ENCODE measurements at regions not wholly inside any gene's neighbourhood (a gene's known extent, or its start where the extent isn't known, plus 50 kb on each side); places are given as distances from the start of the nearest gene placed in this dataset.
A peak's percentile ranks its signal among the peaks of the same experiment; 100 is the strongest.

DNA sequence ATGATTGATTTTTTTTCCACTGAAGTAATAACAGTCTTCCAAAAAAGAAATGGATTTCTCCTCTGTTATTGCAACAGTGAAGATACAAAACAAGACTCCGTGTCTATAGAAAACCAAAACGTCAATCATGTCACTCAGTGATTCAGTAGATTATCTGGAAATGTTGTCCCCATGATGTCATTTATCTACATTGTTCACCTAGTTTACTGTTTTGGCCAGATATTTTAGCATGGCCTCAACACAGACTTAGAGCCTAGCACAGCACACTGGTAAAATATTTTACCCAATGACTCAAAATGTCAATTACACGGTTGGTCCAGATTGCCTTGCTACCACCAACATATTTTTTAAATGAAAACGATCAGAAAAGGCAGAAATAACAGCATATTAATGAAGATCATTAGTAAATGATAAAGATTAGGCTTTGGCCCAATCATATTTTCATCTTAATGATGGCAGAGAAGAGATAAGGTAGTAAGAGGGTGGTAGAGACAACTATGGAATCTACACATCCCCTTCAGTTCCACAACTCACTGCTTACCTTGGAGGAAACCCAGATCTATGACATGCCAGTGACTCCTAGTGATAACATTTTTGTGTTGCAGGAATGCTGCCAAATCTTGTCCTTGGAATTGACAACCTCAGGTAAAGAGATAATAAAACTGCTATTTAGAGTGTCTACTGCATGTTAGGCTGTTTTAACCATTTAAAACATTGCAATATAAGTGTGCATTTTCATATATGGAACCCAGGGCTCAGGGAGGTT lies 347.7 kb upstream of the ARPP21 start:
- Histone ChIP-seq H3K4me2 (ENCODE audit: low read length) (no peak overlapping the region), H2AFZ (ENCODE audit: low read depth, low read length) (no peak overlapping the region), H3K27me3 (ENCODE audit: insufficient read depth, low read depth, low read length) (no peaks in the 10 kb centered on the region), H3K79me2 (replicated peaks; ENCODE audit: insufficient read depth, low read length) (no peaks in the 10 kb centered on the region), H3K9me2 (ENCODE audit: insufficient read depth, low read length) (no peaks in the 10 kb centered on the region), H3K9me3 (ENCODE audit: low read length) (no peaks in the 10 kb centered on the region), H3K27ac (ENCODE audit: low read length) (no peak overlapping the region), H3K9ac (ENCODE audit: low read length) (no peak overlapping the region), H3K4me3 (ENCODE audit: low read length) (no peak overlapping the region), H4K20me1 (ENCODE audit: insufficient read depth) (no peaks in the 10 kb centered on the region), H3F3A (ENCODE audit: insufficient read depth, low read length, poor library complexity, severe bottlenecking) (no peaks in the 10 kb centered on the region), H3K36me3 (ENCODE audit: insufficient read depth, low read length) (no peaks in the 10 kb centered on the region)
- TF ChIP-seq SMC3 (conservative IDR thresholded peaks at IDR 0.05; ENCODE audit: poor library complexity) (peak; percentile 72), RAD21 (conservative IDR thresholded peaks at IDR 0.05) (peak; percentile 75), EP300 (conservative IDR thresholded peaks at IDR 0.05; ENCODE audit: poor library complexity, severe bottlenecking) (no peak), REST (IDR thresholded peaks at IDR 0.05; ENCODE audit: borderline replicate concordance) (no peak)
- TF ChIP-seq, protein P1, sequence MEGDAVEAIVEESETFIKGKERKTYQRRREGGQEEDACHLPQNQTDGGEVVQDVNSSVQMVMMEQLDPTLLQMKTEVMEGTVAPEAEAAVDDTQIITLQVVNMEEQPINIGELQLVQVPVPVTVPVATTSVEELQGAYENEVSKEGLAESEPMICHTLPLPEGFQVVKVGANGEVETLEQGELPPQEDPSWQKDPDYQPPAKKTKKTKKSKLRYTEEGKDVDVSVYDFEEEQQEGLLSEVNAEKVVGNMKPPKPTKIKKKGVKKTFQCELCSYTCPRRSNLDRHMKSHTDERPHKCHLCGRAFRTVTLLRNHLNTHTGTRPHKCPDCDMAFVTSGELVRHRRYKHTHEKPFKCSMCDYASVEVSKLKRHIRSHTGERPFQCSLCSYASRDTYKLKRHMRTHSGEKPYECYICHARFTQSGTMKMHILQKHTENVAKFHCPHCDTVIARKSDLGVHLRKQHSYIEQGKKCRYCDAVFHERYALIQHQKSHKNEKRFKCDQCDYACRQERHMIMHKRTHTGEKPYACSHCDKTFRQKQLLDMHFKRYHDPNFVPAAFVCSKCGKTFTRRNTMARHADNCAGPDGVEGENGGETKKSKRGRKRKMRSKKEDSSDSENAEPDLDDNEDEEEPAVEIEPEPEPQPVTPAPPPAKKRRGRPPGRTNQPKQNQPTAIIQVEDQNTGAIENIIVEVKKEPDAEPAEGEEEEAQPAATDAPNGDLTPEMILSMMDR (IDR thresholded peaks at IDR 0.05; ENCODE audit: poor library complexity, severe bottlenecking): peak; percentile 66

DNA sequence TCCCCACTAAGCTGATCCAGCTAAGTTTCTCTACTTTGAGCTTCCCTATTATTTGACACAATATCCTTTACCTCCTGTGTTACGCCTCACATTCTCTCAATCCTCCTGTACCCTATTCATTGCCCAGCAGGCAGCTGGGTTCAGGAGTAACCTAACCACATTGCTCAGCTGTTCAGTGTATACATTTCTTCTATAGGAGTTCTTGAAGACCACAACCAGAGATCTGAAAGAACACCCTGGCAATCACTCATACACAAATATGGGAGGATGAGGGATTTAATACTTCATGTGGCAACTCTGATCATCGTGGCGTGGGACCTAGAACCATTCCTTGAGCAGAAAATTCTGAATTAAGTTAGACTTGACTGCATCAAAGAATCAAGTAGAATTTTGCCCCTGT lies 346.8 kb upstream of the ARPP21 start:
- Histone ChIP-seq H3K9ac (ENCODE audit: low read length) (no peak overlapping the region), H3K9me2 (ENCODE audit: insufficient read depth, low read length) (no peaks in the 10 kb centered on the region), H3K4me2 (ENCODE audit: low read length) (no peak overlapping the region), H2AFZ (ENCODE audit: low read depth, low read length) (no peak overlapping the region), H3F3A (ENCODE audit: insufficient read depth, low read length, poor library complexity, severe bottlenecking) (no peaks in the 10 kb centered on the region), H4K20me1 (ENCODE audit: insufficient read depth) (no peaks in the 10 kb centered on the region), H3K27me3 (ENCODE audit: insufficient read depth, low read depth, low read length) (no peaks in the 10 kb centered on the region), H3K36me3 (ENCODE audit: insufficient read depth, low read length) (no peaks in the 10 kb centered on the region), H3K79me2 (replicated peaks; ENCODE audit: insufficient read depth, low read length) (no peaks in the 10 kb centered on the region), H3K9me3 (ENCODE audit: low read length) (no peaks in the 10 kb centered on the region), H3K4me3 (ENCODE audit: low read length) (no peak overlapping the region), H3K27ac (ENCODE audit: low read length) (no peak overlapping the region)
- TF ChIP-seq POLR2AphosphoS5 (IDR thresholded peaks at IDR 0.05): no peak
- no peak for TF ChIP-seq EP300 (conservative IDR thresholded peaks at IDR 0.05; ENCODE audit: poor library complexity, severe bottlenecking)
- TF ChIP-seq REST (IDR thresholded peaks at IDR 0.05; ENCODE audit: borderline replicate concordance): no peak
- TF ChIP-seq MXI1 (conservative IDR thresholded peaks at IDR 0.05; ENCODE audit: poor library complexity, severe bottlenecking): no peak
- TF ChIP-seq RAD21 (conservative IDR thresholded peaks at IDR 0.05): no peak
- TF ChIP-seq EZH2 (IDR thresholded peaks at IDR 0.05; ENCODE audit: borderline replicate concordance, insufficient read depth, low read length, poor library complexity, severe bottlenecking): no peak
- no peak for TF ChIP-seq SMC3 (conservative IDR thresholded peaks at IDR 0.05; ENCODE audit: poor library complexity)
- no peak for TF ChIP-seq TAF1 (IDR thresholded peaks at IDR 0.05; ENCODE audit: low read depth)
- TF ChIP-seq, protein P1 (IDR thresholded peaks at IDR 0.05; ENCODE audit: poor library complexity, severe bottlenecking): no peak

Data from neural cell (in vitro differentiated cells).